AG09319 (cell line): ENCODE measurements at regions not wholly inside any gene's neighbourhood (a gene's known extent, or its start where the extent isn't known, plus 50 kb on each side); places are given as distances from the start of the nearest gene placed in this dataset.
A peak's percentile ranks its signal among the peaks of the same experiment; 100 is the strongest.

ENCODE experiments used
- DNase-seq: peaks from one replicate; pipeline ENCODE4 v3.0.0-alpha.2; 2010; ENCODE audit warnings: low read depth; ENCODE audit errors: extremely low read depth
- CTCF ChIP-seq: IDR thresholded peaks from 2 replicates; pipeline ENCODE4 v1.5.1; 2011; ENCODE audit warnings: low read depth, mild to moderate bottlenecking, inconsistent platforms, low read length, moderate library complexity

DNA sequence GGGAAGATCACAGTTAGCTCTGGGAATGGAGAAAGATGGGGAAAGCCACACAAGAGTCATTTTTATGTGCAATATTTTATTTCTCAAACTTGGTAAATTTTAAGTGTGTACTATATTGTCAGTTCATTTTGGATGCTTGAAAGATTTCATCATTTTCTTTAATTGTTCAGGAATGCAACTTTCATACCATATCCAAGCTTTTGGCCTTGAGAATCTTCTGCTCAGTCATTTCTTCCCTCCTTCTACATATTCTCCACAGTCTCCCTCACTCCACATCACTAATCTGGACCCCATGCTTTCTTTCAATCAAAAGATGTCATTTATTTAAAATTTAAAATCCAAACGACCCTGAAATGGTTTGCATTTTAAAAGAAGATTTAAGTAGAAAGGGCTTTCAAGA is 135.4 kb downstream of the FAM114A2 start:
- no peak for TF ChIP-seq CTCF
- no peak for DNase-seq

- TF ChIP-seq CTCF: no peak
- DNase-seq: no peak
Observed at GRCh38 chr5:153902016-153902415, 136.7 kb downstream of the FAM114A2 start.

- TF ChIP-seq CTCF: no peak
- no peak for DNase-seq
Observed at GRCh38 chr5:153901449-153901848, 137.3 kb downstream of the FAM114A2 start.

DNA sequence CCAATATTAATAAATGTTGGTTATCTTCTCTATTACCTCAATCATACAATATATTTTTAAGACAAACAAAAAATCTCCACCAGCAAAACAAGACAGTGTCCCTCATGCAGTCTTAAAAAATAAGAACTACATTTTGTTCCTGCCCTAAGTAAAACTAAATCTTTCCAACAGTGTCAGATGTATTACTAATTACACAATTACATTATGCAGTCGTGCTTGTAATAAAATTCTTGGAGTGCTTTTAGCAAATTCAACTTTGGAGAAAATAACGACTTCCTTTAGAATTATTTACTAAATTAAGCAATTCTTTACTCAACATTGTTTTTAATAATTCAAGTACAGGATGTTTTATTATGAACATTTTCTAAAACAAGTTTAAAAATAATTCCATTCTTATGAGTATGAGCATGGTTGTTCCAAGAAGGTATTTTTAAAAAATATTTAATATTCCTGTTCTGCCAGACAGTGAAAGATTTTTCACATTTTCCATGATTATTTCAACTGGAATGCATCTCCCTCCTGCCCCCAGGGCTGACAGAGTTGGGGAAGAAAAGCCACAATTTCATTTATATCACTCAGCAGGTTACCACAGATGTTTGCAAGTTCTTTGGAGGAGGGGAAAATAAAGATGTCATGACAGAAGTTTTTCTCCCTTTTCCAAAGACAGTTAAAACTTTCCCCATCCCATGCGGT is 137.9 kb downstream of the FAM114A2 start:
- no peak for TF ChIP-seq CTCF
- peak; percentile 40 for DNase-seq

GRCh38 chr5:153899746-153900145 is 139.0 kb downstream of the FAM114A2 start:
- DNase-seq: no peak
- TF ChIP-seq CTCF: no peak

GRCh38 chr5:153896701-153897100 is 142.0 kb downstream of the FAM114A2 start:
- no peak for TF ChIP-seq CTCF
- DNase-seq: no peak

- no peak for TF ChIP-seq CTCF
- DNase-seq: no peak
Observed at GRCh38 chr5:153896117-153896516, 142.6 kb downstream of the FAM114A2 start.
